ENCODE measurements at regions not wholly inside any gene's neighbourhood (a gene's known extent, or its start where the extent isn't known, plus 50 kb on each side); places are given as distances from the start of the nearest gene placed in this dataset.
A peak's percentile ranks its signal among the peaks of the same experiment; 100 is the strongest.

DNA sequence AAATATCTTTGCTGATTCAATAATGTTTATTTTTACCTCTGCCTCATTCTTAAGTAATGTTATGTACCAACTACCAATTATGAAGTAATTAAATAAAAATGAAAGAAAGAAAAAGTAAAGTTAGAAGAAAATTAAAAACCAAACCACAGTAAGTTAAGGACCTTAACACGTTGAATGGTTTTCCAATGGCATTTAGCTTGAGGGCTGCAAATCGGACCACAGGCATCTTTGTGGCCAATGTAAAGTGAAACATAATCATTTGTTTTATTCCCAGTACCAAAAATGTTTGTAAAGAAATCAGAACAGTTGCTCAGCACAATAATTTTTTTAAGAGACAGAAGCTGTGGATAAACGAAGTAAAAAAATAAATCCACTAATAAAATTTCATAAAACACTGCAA lies 1455.5 kb upstream of the ZEB2 start:
- Histone ChIP-seq H3K4me2 (ENCODE audit: extremely low read depth, insufficient read depth, low read length) (no peak overlapping the region), H3K36me3 (ENCODE audit: control insufficient read depth, insufficient read depth, low read length) (no peaks in the 10 kb centered on the region), H4K20me1 (ENCODE audit: control insufficient read depth, extremely low read depth, insufficient read depth, low read length) (no peaks in the 10 kb centered on the region), H3K4me1 (ENCODE audit: control insufficient read depth, extremely low read depth, insufficient read depth, low read length) (no peaks in the 10 kb centered on the region), H3K27ac (ENCODE audit: insufficient read depth, low read length) (no peak overlapping the region), H3K9me3 (ENCODE audit: control insufficient read depth, insufficient read depth, low read depth, low read length) (no peaks in the 10 kb centered on the region), H3K4me3 (replicated peaks in 1 of 4; ENCODE audit: control extremely low read depth in 1 of 4, insufficient read depth in 1 of 4, low read depth in 3 of 4, low read length in 4 of 4) (no peak overlapping the region), H3K27me3 (ENCODE audit: control insufficient read depth, insufficient read depth, low read length) (no peaks in the 10 kb centered on the region), H2AFZ (ENCODE audit: low read length) (no peak overlapping the region), H3K79me2 (ENCODE audit: control insufficient read depth, insufficient read depth, low read length) (no peaks in the 10 kb centered on the region), H3K9ac (ENCODE audit: insufficient read depth, low read length) (no peak overlapping the region)
- no peak for TF ChIP-seq EZH2 (IDR thresholded peaks at IDR 0.05; ENCODE audit: low read length, missing control alignments)
- TF ChIP-seq, protein P1, sequence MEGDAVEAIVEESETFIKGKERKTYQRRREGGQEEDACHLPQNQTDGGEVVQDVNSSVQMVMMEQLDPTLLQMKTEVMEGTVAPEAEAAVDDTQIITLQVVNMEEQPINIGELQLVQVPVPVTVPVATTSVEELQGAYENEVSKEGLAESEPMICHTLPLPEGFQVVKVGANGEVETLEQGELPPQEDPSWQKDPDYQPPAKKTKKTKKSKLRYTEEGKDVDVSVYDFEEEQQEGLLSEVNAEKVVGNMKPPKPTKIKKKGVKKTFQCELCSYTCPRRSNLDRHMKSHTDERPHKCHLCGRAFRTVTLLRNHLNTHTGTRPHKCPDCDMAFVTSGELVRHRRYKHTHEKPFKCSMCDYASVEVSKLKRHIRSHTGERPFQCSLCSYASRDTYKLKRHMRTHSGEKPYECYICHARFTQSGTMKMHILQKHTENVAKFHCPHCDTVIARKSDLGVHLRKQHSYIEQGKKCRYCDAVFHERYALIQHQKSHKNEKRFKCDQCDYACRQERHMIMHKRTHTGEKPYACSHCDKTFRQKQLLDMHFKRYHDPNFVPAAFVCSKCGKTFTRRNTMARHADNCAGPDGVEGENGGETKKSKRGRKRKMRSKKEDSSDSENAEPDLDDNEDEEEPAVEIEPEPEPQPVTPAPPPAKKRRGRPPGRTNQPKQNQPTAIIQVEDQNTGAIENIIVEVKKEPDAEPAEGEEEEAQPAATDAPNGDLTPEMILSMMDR (conservative IDR thresholded peaks at IDR 0.05 in 1 of 2, IDR thresholded peaks at IDR 0.05 in 1 of 2; ENCODE audit: low read depth in 1 of 2, low read length in 2 of 2) = no peak
- peak in 1 of 2 donors; percentile 61 for DNase-seq (ENCODE audit: low read depth in 2 of 2)

DNA sequence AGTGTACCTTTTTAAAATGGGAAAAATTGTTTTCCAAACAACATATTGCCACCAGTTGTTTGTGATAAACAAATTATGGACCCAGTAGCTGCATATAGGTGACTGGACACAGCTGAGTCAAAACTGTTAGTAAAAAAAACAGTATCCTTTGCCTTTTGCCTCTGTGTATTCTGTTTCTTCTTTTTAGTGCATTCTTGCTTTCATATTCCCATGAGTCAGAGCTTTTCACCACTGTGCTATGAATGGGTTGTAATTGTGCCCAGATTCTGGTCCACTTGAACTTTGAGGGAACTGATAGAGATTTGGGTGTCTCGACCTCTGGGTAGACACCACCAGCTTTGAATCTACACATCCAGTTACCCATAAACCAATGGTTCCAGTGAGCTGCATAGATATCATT lies 1441.9 kb upstream of the ZEB2 start:
- peak; percentile 5 to 63 for DNase-seq (ENCODE audit: low read depth in 2 of 2)

DNA sequence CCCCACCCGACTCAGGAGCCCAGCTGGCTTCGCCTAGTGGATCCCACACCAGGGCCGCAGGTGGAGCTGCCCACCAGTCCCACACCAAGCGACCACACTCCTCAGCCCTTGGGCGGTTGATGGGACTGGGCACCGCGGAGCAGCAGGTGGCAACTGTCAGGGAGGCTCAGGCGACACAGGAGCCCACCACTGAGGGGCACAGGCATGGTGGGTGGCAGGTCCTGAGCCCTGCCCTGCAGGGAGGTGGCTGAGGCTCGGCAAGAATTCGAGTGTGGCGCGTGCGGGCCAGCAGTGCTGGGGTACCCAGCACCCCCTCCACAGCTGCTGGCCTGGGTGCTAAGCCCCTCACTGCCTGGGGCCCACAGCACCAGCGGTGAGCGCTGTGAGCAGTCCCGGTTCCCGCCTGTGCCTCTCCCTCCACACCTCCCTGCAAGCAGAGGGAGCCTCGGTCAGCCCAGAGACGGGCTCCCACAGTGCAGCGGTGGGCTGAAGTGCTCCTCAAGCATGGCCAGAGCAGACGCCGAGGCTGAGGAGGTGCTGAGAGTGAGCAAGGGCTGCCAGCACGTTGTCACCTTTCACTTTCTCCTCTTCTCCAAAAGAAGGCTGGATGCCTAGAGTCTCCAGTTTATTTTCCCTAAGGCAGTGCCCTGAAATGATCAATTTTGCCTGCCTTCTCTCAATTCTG lies 1440.7 kb upstream of the ZEB2 start:
- no peaks in the 10 kb centered on the region for H3K79me2 ChIP-seq (ENCODE audit: control insufficient read depth, insufficient read depth, low read length)
- H3K9ac ChIP-seq (ENCODE audit: insufficient read depth, low read length) = no peak overlapping the region
- no peak overlapping the region for H3K4me3 ChIP-seq (replicated peaks in 1 of 4; ENCODE audit: control extremely low read depth in 1 of 4, insufficient read depth in 1 of 4, low read depth in 3 of 4, low read length in 4 of 4)
- TF ChIP-seq, protein P1 (conservative IDR thresholded peaks at IDR 0.05 in 1 of 2, IDR thresholded peaks at IDR 0.05 in 1 of 2; ENCODE audit: low read depth in 1 of 2, low read length in 2 of 2) = no peak
- no peak for TF ChIP-seq EZH2 (IDR thresholded peaks at IDR 0.05; ENCODE audit: low read length, missing control alignments)
- H3K9me3 ChIP-seq (ENCODE audit: control insufficient read depth, insufficient read depth, low read depth, low read length) = no peaks in the 10 kb centered on the region
- no peaks in the 10 kb centered on the region for H3K27me3 ChIP-seq (ENCODE audit: control insufficient read depth, insufficient read depth, low read length)
- H4K20me1 ChIP-seq (ENCODE audit: control insufficient read depth, extremely low read depth, insufficient read depth, low read length) = no peaks in the 10 kb centered on the region
- H3K27ac ChIP-seq (ENCODE audit: insufficient read depth, low read length) = no peak overlapping the region
- H2AFZ ChIP-seq (ENCODE audit: low read length) = no peak overlapping the region
- DNase-seq (ENCODE audit: low read depth in 2 of 2) = no peak
- H3K36me3 ChIP-seq (ENCODE audit: control insufficient read depth, insufficient read depth, low read length) = no peaks in the 10 kb centered on the region
- H3K4me1 ChIP-seq (ENCODE audit: control insufficient read depth, extremely low read depth, insufficient read depth, low read length) = no peaks in the 10 kb centered on the region
- no peak overlapping the region for H3K4me2 ChIP-seq (ENCODE audit: extremely low read depth, insufficient read depth, low read length)

More for the DNA sequence above, 1441.9 kb upstream of the ZEB2 start:
- Histone ChIP-seq H3K27me3 (ENCODE audit: control insufficient read depth, insufficient read depth, low read length) (no peaks in the 10 kb centered on the region), H3K9ac (ENCODE audit: insufficient read depth, low read length) (no peak overlapping the region), H3K9me3 (ENCODE audit: control insufficient read depth, insufficient read depth, low read depth, low read length) (no peaks in the 10 kb centered on the region), H2AFZ (ENCODE audit: low read length) (no peak overlapping the region), H3K79me2 (ENCODE audit: control insufficient read depth, insufficient read depth, low read length) (no peaks in the 10 kb centered on the region), H3K4me2 (ENCODE audit: extremely low read depth, insufficient read depth, low read length) (no peak overlapping the region), H4K20me1 (ENCODE audit: control insufficient read depth, extremely low read depth, insufficient read depth, low read length) (no peaks in the 10 kb centered on the region), H3K27ac (ENCODE audit: insufficient read depth, low read length) (no peak overlapping the region), H3K4me1 (ENCODE audit: control insufficient read depth, extremely low read depth, insufficient read depth, low read length) (no peaks in the 10 kb centered on the region), H3K36me3 (ENCODE audit: control insufficient read depth, insufficient read depth, low read length) (no peaks in the 10 kb centered on the region), H3K4me3 (replicated peaks in 1 of 4; ENCODE audit: control extremely low read depth in 1 of 4, insufficient read depth in 1 of 4, low read depth in 3 of 4, low read length in 4 of 4) (no peak overlapping the region)
- TF ChIP-seq EZH2 (IDR thresholded peaks at IDR 0.05; ENCODE audit: low read length, missing control alignments) = no peak
- TF ChIP-seq, protein P1 (conservative IDR thresholded peaks at IDR 0.05 in 1 of 2, IDR thresholded peaks at IDR 0.05 in 1 of 2; ENCODE audit: low read depth in 1 of 2, low read length in 2 of 2) = no peak

Data from fibroblast of lung (primary cell).